ENCODE measurements at regions not wholly inside any gene's neighbourhood (a gene's known extent, or its start where the extent isn't known, plus 50 kb on each side); places are given as distances from the start of the nearest gene placed in this dataset.

DNA sequence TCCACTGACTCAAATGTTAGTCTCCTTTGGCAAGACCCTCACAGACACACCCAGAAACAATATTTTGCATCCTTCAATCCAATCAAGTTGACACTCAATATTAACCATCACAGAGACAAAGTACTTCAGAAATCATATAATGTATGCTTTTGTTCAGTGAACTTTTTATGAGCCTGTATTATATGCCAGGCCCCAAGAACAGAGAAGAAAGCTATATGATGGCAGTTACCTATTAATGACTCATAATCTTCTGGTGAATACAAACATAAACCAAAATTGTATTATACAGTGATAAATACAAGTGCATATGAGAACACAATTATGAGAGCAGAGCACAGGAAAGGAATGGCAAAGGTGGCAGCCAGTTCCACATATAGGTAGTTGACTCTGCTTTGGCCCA is 852.0 kb upstream of the EPHA5 start:
- Mint-ChIP-seq H3K4me1 (ENCODE audit: low read depth, unreplicated experiment) (no peaks in the 10 kb centered on the region), H3K4me3 (ENCODE audit: unreplicated experiment) (no peak overlapping the region), H3K36me3 (ENCODE audit: low read depth, unreplicated experiment) (no peaks in the 10 kb centered on the region), H3K27me3 (ENCODE audit: low read depth, unreplicated experiment) (no peaks in the 10 kb centered on the region), H3K27ac (ENCODE audit: unreplicated experiment) (no peak overlapping the region), H3K9me3 (ENCODE audit: unreplicated experiment) (no peaks in the 10 kb centered on the region)
- Histone ChIP-seq H3K27me3 (ENCODE audit: insufficient read depth, low read length) (no peaks in the 10 kb centered on the region), H3K4me1 (ENCODE audit: insufficient read depth, low read length) (no peaks in the 10 kb centered on the region), H3K4me3 (ENCODE audit: insufficient read depth, low read depth, low read length) (no peak overlapping the region), H3K9ac (ENCODE audit: low read length) (no peak overlapping the region), H2AFZ (ENCODE audit: low read depth, low read length) (no peak overlapping the region), H3K4me2 (ENCODE audit: low read length) (no peak overlapping the region), H3K36me3 (ENCODE audit: insufficient read depth, low read length) (no peaks in the 10 kb centered on the region), H3K79me2 (ENCODE audit: insufficient read depth, low read length) (no peaks in the 10 kb centered on the region), H3K9me3 (ENCODE audit: insufficient read depth, low read depth, low read length) (no peaks in the 10 kb centered on the region), H3K27ac (ENCODE audit: low read depth, low read length) (no peak overlapping the region), H4K20me1 (ENCODE audit: insufficient read depth, low read length) (no peaks in the 10 kb centered on the region)
- TF ChIP-seq EZH2 (IDR thresholded peaks at IDR 0.05; ENCODE audit: insufficient read depth, low read length) = no peak
- TF ChIP-seq, protein P1, sequence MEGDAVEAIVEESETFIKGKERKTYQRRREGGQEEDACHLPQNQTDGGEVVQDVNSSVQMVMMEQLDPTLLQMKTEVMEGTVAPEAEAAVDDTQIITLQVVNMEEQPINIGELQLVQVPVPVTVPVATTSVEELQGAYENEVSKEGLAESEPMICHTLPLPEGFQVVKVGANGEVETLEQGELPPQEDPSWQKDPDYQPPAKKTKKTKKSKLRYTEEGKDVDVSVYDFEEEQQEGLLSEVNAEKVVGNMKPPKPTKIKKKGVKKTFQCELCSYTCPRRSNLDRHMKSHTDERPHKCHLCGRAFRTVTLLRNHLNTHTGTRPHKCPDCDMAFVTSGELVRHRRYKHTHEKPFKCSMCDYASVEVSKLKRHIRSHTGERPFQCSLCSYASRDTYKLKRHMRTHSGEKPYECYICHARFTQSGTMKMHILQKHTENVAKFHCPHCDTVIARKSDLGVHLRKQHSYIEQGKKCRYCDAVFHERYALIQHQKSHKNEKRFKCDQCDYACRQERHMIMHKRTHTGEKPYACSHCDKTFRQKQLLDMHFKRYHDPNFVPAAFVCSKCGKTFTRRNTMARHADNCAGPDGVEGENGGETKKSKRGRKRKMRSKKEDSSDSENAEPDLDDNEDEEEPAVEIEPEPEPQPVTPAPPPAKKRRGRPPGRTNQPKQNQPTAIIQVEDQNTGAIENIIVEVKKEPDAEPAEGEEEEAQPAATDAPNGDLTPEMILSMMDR (IDR thresholded peaks at IDR 0.05; ENCODE audit: insufficient read depth, low read depth, low read length) = no peak
- DNase-seq (ENCODE audit: low read depth) (no peak), FAIRE-seq (no peak)

DNA sequence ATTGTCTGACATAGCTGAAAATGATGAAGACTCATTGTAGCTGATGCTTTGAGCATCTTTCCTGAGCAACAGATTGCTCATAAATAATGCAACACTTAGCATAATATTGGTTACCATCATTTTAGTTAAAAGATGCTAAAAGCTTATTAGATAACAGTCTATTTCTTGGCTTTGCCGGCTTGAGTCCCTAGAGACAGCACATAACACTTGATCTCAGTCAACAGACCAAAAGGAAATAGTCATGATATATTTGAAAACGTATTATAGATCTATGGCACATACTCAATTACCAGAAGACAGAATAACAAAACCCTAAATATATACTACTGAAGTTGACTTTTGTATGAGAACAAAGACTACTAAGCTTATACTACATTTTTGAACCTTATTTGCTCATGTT is 846.7 kb upstream of the EPHA5 start:
- no peak for DNase-seq (ENCODE audit: low read depth)
- H3K4me3 ChIP-seq (ENCODE audit: insufficient read depth, low read depth, low read length) = no peak overlapping the region
- H2AFZ ChIP-seq (ENCODE audit: low read depth, low read length) = no peak overlapping the region
- Mint-ChIP-seq H3K4me1 (ENCODE audit: low read depth, unreplicated experiment) (no peaks in the 10 kb centered on the region), H3K4me3 (ENCODE audit: unreplicated experiment) (no peak overlapping the region), H3K9me3 (ENCODE audit: unreplicated experiment) (no peaks in the 10 kb centered on the region), H3K27me3 (ENCODE audit: low read depth, unreplicated experiment) (no peaks in the 10 kb centered on the region), H3K36me3 (ENCODE audit: low read depth, unreplicated experiment) (no peaks in the 10 kb centered on the region), H3K27ac (ENCODE audit: unreplicated experiment) (no peak overlapping the region)
- H3K9ac ChIP-seq (ENCODE audit: low read length) = no peak overlapping the region
- H3K4me1 ChIP-seq (ENCODE audit: insufficient read depth, low read length) = no peaks in the 10 kb centered on the region
- no peaks in the 10 kb centered on the region for H4K20me1 ChIP-seq (ENCODE audit: insufficient read depth, low read length)
- H3K27ac ChIP-seq (ENCODE audit: low read depth, low read length) = no peak overlapping the region
- FAIRE-seq = no peak
- no peaks in the 10 kb centered on the region for H3K36me3 ChIP-seq (ENCODE audit: insufficient read depth, low read length)
- no peak overlapping the region for H3K4me2 ChIP-seq (ENCODE audit: low read length)
- no peaks in the 10 kb centered on the region for H3K79me2 ChIP-seq (ENCODE audit: insufficient read depth, low read length)
- no peaks in the 10 kb centered on the region for H3K27me3 ChIP-seq (ENCODE audit: insufficient read depth, low read length)
- TF ChIP-seq, protein P1 (IDR thresholded peaks at IDR 0.05; ENCODE audit: insufficient read depth, low read depth, low read length) = no peak
- no peak for TF ChIP-seq EZH2 (IDR thresholded peaks at IDR 0.05; ENCODE audit: insufficient read depth, low read length)
- H3K9me3 ChIP-seq (ENCODE audit: insufficient read depth, low read depth, low read length) = no peaks in the 10 kb centered on the region

DNA sequence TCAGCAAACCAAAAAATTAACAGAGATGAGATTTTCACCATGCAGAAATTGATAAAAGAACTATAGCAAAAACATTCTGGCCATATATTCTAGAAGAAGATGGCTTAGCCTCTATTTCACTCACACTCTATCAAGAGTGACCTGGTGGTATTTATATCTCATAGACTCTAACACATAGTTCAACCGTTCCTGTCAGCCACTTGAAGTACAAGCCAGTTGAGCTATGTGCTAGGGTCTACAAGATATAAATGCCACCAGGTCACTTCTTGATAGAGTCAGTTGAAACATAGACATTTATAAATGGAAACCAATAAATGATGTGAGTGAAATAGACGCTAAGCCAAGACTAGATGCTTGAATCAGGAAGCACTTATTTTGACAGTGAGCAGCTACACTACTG is 836.7 kb upstream of the EPHA5 start:
- H3K27me3 ChIP-seq (ENCODE audit: insufficient read depth, low read length) = no peaks in the 10 kb centered on the region
- H3K9ac ChIP-seq (ENCODE audit: low read length) = no peak overlapping the region
- FAIRE-seq = no peak
- no peak overlapping the region for H3K27ac ChIP-seq (ENCODE audit: low read depth, low read length)
- H3K79me2 ChIP-seq (ENCODE audit: insufficient read depth, low read length) = no peaks in the 10 kb centered on the region
- no peak for DNase-seq (ENCODE audit: low read depth)
- H3K4me1 ChIP-seq (ENCODE audit: insufficient read depth, low read length) = no peaks in the 10 kb centered on the region
- H3K36me3 ChIP-seq (ENCODE audit: insufficient read depth, low read length) = no peaks in the 10 kb centered on the region
- Mint-ChIP-seq H3K4me1 (ENCODE audit: low read depth, unreplicated experiment) (no peaks in the 10 kb centered on the region), H3K4me3 (ENCODE audit: unreplicated experiment) (no peak overlapping the region), H3K9me3 (ENCODE audit: unreplicated experiment) (no peaks in the 10 kb centered on the region), H3K27ac (ENCODE audit: unreplicated experiment) (no peak overlapping the region), H3K27me3 (ENCODE audit: low read depth, unreplicated experiment) (no peaks in the 10 kb centered on the region), H3K36me3 (ENCODE audit: low read depth, unreplicated experiment) (no peaks in the 10 kb centered on the region)
- TF ChIP-seq EZH2 (IDR thresholded peaks at IDR 0.05; ENCODE audit: insufficient read depth, low read length) = no peak
- TF ChIP-seq, protein P1 (IDR thresholded peaks at IDR 0.05; ENCODE audit: insufficient read depth, low read depth, low read length) = no peak
- H3K4me3 ChIP-seq (ENCODE audit: insufficient read depth, low read depth, low read length) = no peak overlapping the region
- H3K4me2 ChIP-seq (ENCODE audit: low read length) = no peak overlapping the region
- no peaks in the 10 kb centered on the region for H3K9me3 ChIP-seq (ENCODE audit: insufficient read depth, low read depth, low read length)
- H4K20me1 ChIP-seq (ENCODE audit: insufficient read depth, low read length) = no peaks in the 10 kb centered on the region
- no peak overlapping the region for H2AFZ ChIP-seq (ENCODE audit: low read depth, low read length)

All from astrocyte (in vitro differentiated cells and primary cell).